GM12892 (cell line): ENCODE measurements at regions not wholly inside any gene's neighbourhood (a gene's known extent, or its start where the extent isn't known, plus 50 kb on each side); places are given as distances from the start of the nearest gene placed in this dataset.
"Not testable (repeated sequence)": the region's sequence is repeated elsewhere in the genome, so short reads cannot be mapped to it uniquely, and the experiment has no call there.

Experiments
- DNase-seq: peaks from one replicate; pipeline ENCODE4 v3.0.0; 2011; ENCODE audit not compliant: insufficient read length
- FAIRE-seq: peaks from 2 replicates; lab custom pipeline; 2011; peaks lifted over from hg19 to GRCh38; lab: Jason Lieb, UNC
- POLR2A ChIP-seq: IDR thresholded peaks from 2 replicates; pipeline ENCODE4 v1.6.1; 2011; ENCODE audit warnings: low read depth, low read length, control low read depth
- POLR2AphosphoS5 ChIP-seq: IDR thresholded peaks from 2 replicates; pipeline ENCODE4 v1.6.1; 2011; ENCODE audit warnings: low read depth, low read length, control low read depth
- TAF1 ChIP-seq: IDR thresholded peaks from 2 replicates; pipeline ENCODE4 v1.6.1; 2011; ENCODE audit warnings: low read depth, mild to moderate bottlenecking, control low read depth, low read length, borderline replicate concordance

DNA sequence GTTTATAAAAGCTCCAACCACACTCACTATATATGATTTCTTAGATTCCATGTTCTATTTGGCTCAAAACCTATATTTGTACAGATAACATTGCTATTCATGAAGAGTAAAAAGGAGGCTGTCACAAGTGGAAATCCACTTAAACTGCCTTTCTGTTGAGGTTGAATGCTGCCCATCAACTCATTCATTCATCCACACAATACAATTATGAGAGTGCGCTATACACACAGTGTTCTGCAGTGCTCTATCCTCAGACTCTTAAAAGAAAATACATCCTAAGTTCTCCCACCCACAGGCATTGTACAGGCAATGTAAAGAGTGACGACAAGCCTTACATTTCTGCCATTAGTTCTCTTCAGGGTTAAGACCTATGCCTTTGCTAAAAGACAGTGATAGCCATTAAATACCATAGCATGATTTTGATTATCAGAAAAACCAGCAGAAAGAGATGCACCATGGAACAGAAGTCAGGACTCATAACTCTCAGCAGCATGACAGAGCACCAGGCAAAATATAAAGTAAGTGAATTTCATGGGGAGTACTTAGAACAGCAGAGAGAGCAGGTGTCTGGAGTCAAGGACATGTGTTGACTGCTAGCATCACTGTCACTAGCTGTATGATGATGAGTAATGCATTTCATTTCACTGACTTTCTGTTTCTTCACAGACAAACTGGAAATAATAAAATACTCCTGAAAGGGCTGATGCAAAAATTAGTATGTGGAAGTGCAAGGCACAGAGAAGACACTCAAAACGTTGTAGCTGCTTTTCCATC lies 218.0 kb downstream of the RBM26 start:
- no peak for FAIRE-seq
- DNase-seq, result no peak
- TF ChIP-seq POLR2A, result no peak
- no peak for TF ChIP-seq POLR2AphosphoS5
- no peak for TF ChIP-seq TAF1

GRCh38 chr13:79185580-79185979 lies 220.5 kb downstream of the RBM26 start:
- TF ChIP-seq POLR2A (no peak), TAF1 (no peak), POLR2AphosphoS5 (no peak)
- DNase-seq (no peak), FAIRE-seq (peak; percentile 77)

DNA sequence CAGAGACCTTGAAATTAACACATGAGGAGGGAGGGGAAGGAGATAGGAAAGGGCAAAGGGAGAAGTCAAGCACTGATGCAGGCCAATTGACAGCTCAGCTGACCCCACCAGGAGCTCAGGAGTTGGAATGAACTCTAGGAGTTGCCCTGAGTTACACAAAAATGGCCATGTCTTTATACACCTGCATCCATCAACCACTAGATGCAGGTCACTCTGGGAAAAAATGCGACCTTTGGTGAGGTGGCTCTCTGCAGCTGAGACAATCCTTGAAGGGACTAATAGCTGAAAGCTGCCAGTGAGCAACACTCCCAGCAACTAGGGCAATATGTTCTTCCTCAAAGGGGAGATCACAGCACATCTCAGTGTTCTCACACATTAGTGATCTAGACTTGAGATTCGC lies 222.8 kb downstream of the RBM26 start:
- no peak for DNase-seq
- peak; percentile 33 for FAIRE-seq
- no peak for TF ChIP-seq TAF1
- TF ChIP-seq POLR2A, result no peak
- TF ChIP-seq POLR2AphosphoS5, result no peak

DNA sequence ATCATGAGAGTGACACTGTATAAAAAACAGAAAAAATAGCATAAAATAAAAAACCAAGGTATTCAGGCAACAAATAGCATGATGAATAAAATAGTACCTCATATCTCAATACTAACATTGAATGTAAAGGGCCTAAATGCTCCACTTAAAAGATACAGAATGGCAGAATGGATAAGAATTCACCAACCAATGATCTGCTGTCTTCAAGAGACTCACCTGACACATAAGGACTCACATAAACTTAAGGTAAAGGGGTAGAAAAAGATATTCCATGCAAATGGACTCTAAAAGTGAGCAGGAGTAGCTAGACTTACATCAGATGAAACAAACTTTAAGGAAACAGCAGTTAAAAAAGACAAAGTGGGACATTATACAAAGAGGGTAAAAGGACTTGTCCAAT lies 232.4 kb downstream of the RBM26 start:
- FAIRE-seq, result not testable (repeated sequence)

GRCh38 chr13:79172924-79173323 lies 233.1 kb downstream of the RBM26 start:
- DNase-seq, FAIRE-seq: not testable (repeated sequence)

More for the DNA sequence above, 232.4 kb downstream of the RBM26 start:
- not testable (repeated sequence) for DNase-seq

- FAIRE-seq, result no peak
- TF ChIP-seq TAF1, result no peak
- no peak for TF ChIP-seq POLR2A
- TF ChIP-seq POLR2AphosphoS5, result no peak
- DNase-seq, result no peak
Observed at GRCh38 chr13:79171141-79172061, 234.7 kb downstream of the RBM26 start.

- FAIRE-seq (no peak), DNase-seq (no peak)
- TF ChIP-seq POLR2A (no peak), TAF1 (no peak), POLR2AphosphoS5 (no peak)
Observed at GRCh38 chr13:79160818-79161217, 245.2 kb downstream of the RBM26 start.

- FAIRE-seq, result no peak
- no peak for DNase-seq
- TF ChIP-seq POLR2AphosphoS5, result no peak
- TF ChIP-seq POLR2A, result no peak
- no peak for TF ChIP-seq TAF1
Observed at GRCh38 chr13:79155883-79156282, 250.2 kb downstream of the RBM26 start.

DNA sequence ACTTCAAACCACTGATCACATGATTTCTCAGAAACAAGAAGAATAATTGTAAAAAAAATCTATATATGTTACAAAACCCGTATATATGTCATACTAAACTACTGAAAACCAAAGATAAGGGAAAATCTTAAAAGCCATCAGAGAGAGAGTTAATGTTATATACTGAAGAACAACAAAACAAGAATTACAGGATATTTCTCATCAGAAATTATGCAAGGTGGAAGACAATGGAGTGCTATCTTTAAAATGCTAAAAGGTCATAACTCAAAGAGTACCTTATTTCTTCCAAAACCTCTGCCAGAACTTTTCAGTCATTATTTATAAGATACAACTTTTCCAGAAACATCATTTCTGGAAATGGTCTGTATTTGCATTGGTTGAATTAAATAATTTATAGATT lies 256.8 kb downstream of the RBM26 start:
- no peak for FAIRE-seq
- DNase-seq, result no peak
- TF ChIP-seq POLR2AphosphoS5, result no peak
- no peak for TF ChIP-seq TAF1
- TF ChIP-seq POLR2A, result no peak

- DNase-seq (no peak), FAIRE-seq (no peak)
- no peak for TF ChIP-seq POLR2A
- no peak for TF ChIP-seq TAF1
- TF ChIP-seq POLR2AphosphoS5, result no peak
Observed at GRCh38 chr13:79141082-79141481, 265.0 kb downstream of the RBM26 start.

DNA sequence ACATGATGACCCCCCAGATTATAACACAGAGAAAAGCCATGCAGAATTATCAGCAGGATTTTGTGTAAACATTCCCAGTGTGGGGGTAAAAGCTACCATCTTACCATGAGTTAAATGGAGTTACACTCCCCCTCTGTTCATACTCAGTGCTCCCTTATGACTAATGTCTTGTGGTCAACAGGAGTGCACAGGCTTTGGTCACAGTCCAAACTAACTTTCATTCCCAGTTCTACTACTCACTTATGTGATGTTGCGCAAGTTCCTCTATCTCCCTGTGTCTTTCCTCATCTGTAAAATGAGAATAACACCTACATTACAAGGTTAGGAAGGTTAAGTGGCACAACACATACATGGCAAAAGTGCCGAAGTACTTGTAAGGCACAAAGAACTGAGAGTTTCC lies 277.9 kb downstream of the RBM26 start:
- no peak for DNase-seq
- TF ChIP-seq POLR2AphosphoS5 (no peak), POLR2A (no peak), TAF1 (no peak)
- no peak for FAIRE-seq

DNA sequence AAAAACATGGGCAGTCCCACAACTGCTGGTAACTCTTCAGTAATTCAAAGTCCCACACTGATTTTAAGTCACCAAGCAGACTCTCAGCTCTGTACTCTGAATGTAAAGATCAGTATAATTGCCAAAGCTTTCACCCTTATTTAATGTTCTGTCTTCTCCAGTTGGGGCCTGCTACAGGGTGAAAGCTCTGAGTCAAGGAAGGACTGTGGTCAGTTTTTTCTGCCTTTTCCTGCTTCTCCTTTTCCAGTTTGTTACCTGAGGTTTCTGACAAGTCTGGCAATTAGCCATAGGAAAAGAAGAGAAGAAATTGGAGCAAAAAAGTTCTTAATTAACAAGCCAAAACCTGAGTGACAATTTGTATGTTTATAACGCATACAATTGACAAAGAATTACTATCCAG lies 279.3 kb downstream of the RBM26 start:
- TF ChIP-seq POLR2AphosphoS5, result no peak
- no peak for FAIRE-seq
- DNase-seq, result no peak
